ENCODE measurements at regions not wholly inside any gene's neighbourhood (a gene's known extent, or its start where the extent isn't known, plus 50 kb on each side); places are given as distances from the start of the nearest gene placed in this dataset.

- no peak overlapping the region for H3K4me3 ChIP-seq (replicated peaks; ENCODE audit: low read depth, low read length)
- DNase-seq (ENCODE audit: low read depth): no peak
- no peak for TF ChIP-seq CTCF (IDR thresholded peaks at IDR 0.05; ENCODE audit: low read length, missing control alignments)
These were observed 153.2 kb upstream of the PTPRM start for GRCh38 chr18:7413906-7414305.

- H3K4me3 ChIP-seq (replicated peaks; ENCODE audit: low read depth, low read length): no peak overlapping the region
- DNase-seq (ENCODE audit: low read depth): peak; percentile 26
- TF ChIP-seq CTCF (IDR thresholded peaks at IDR 0.05; ENCODE audit: low read length, missing control alignments): no peak
These were observed 152.7 kb upstream of the PTPRM start for GRCh38 chr18:7414459-7414858.

- peak; percentile 22 for DNase-seq (ENCODE audit: low read depth)
- no peak for TF ChIP-seq CTCF (IDR thresholded peaks at IDR 0.05; ENCODE audit: low read length, missing control alignments)
- H3K4me3 ChIP-seq (replicated peaks; ENCODE audit: low read depth, low read length): no peak overlapping the region
These were observed 151.8 kb upstream of the PTPRM start for GRCh38 chr18:7415081-7415894.

- TF ChIP-seq CTCF (IDR thresholded peaks at IDR 0.05; ENCODE audit: low read length, missing control alignments): no peak
- peak; percentile 18 for DNase-seq (ENCODE audit: low read depth)
- H3K4me3 ChIP-seq (replicated peaks; ENCODE audit: low read depth, low read length): no peak overlapping the region
These were observed 149.4 kb upstream of the PTPRM start for GRCh38 chr18:7417727-7418126.

- no peak for DNase-seq (ENCODE audit: low read depth)
- H3K4me3 ChIP-seq (replicated peaks; ENCODE audit: low read depth, low read length): no peak overlapping the region
- no peak for TF ChIP-seq CTCF (IDR thresholded peaks at IDR 0.05; ENCODE audit: low read length, missing control alignments)
These were observed 137.3 kb upstream of the PTPRM start for GRCh38 chr18:7429831-7430230.

GRCh38 chr18:7436166-7436565 is 130.9 kb upstream of the PTPRM start:
- no peak for DNase-seq (ENCODE audit: low read depth)
- H3K4me3 ChIP-seq (replicated peaks; ENCODE audit: low read depth, low read length): no peak overlapping the region
- no peak for TF ChIP-seq CTCF (IDR thresholded peaks at IDR 0.05; ENCODE audit: low read length, missing control alignments)

- DNase-seq (ENCODE audit: low read depth): no peak
- no peak for TF ChIP-seq CTCF (IDR thresholded peaks at IDR 0.05; ENCODE audit: low read length, missing control alignments)
- no peak overlapping the region for H3K4me3 ChIP-seq (replicated peaks; ENCODE audit: low read depth, low read length)
These were observed 129.2 kb upstream of the PTPRM start for GRCh38 chr18:7437870-7438269.

Measured in fibroblast of pulmonary artery (primary cell).